ENCODE measurements at regions not wholly inside any gene's neighbourhood (a gene's known extent, or its start where the extent isn't known, plus 50 kb on each side); places are given as distances from the start of the nearest gene placed in this dataset.

DNA sequence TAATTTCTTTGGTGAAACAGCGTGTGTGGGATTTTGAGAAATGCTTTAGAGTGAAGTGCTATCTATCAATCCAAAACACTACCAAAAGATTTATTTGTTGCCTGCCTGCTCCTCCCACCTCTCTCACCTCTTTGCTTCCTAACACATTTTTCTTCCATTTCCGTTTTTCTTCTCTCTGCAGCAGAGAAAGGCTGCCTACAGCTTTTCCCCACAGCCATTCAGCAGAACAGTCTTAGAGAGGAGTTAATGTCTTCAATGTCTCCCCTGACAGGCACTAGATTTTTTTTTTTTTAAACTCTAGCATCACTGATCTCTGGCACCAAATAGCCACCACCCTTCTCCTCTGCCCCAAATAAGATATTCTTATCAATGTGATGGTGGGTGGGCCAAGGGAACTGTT is 327.8 kb upstream of the MAN1A1 start:
- no peak for TF ChIP-seq TAF1 (IDR thresholded peaks at IDR 0.05; ENCODE audit: borderline replicate concordance, insufficient read depth, low read length)
- no peak for TF ChIP-seq POLR2AphosphoS5 (IDR thresholded peaks at IDR 0.05; ENCODE audit: low read depth, low read length)

Measured in PFSK-1 (cell line).